ACHN (cell line): ENCODE measurements at regions not wholly inside any gene's neighbourhood (a gene's known extent, or its start where the extent isn't known, plus 50 kb on each side); places are given as distances from the start of the nearest gene placed in this dataset.

Experiments used
- DNase-seq: peaks from one replicate; pipeline ENCODE4 v3.0.0-alpha.2; 2015
- in situ Hi-C: cut with HindIII; loops from 2 replicates; pipeline ENCODE4 v1.10.0; 2017; ENCODE audit warnings: low sequenced_read_pairs, low pct_ligation_motif_present, low pct_unique_long_range_greater_than_20kb

- in situ Hi-C loops, result no loop called here
- no peak for DNase-seq
These were observed 75.0 kb upstream of the EXOC2 start for GRCh38 chr6:767755-768512.

- in situ Hi-C loops, result no loop called here
- DNase-seq, result no peak
These were observed 73.7 kb upstream of the EXOC2 start for GRCh38 chr6:766625-767024.

- in situ Hi-C loops, result no loop called here
- no peak for DNase-seq
These were observed 69.1 kb upstream of the EXOC2 start for GRCh38 chr6:761997-762396.

- in situ Hi-C loops, result no loop called here
- DNase-seq, result no peak
These were observed 68.3 kb upstream of the EXOC2 start for GRCh38 chr6:760982-761955.

GRCh38 chr6:759729-760128 lies 66.8 kb upstream of the EXOC2 start:
- in situ Hi-C loops, result no loop called here
- no peak for DNase-seq

GRCh38 chr6:756224-756623 lies 63.3 kb upstream of the EXOC2 start:
- in situ Hi-C loops, result no loop called here
- no peak for DNase-seq

GRCh38 chr6:754202-754601 lies 61.3 kb upstream of the EXOC2 start:
- in situ Hi-C loops, result no loop called here
- DNase-seq, result no peak

GRCh38 chr6:753486-753885 lies 60.5 kb upstream of the EXOC2 start:
- in situ Hi-C loops, result no loop called here
- peak; percentile 17 for DNase-seq

- in situ Hi-C loops, result no loop called here
- DNase-seq, result no peak
These were observed 59.5 kb upstream of the EXOC2 start for GRCh38 chr6:752438-752837.

GRCh38 chr6:751765-752164 lies 58.8 kb upstream of the EXOC2 start:
- no peak for DNase-seq
- in situ Hi-C loops, result no loop called here

- in situ Hi-C loops, result no loop called here
- no peak for DNase-seq
These were observed 55.0 kb upstream of the EXOC2 start for GRCh38 chr6:747921-748320.

GRCh38 chr6:747028-747427 lies 54.1 kb upstream of the EXOC2 start:
- in situ Hi-C loops, result no loop called here

GRCh38 chr6:744666-745353 lies 51.9 kb upstream of the EXOC2 start:
- in situ Hi-C loops, result no loop called here
- DNase-seq, result no peak

More at GRCh38 chr6:747028-747427, 54.1 kb upstream of the EXOC2 start:
- DNase-seq, result no peak

- in situ Hi-C loops, result no loop called here
- no peak for DNase-seq
These were observed 50.6 kb upstream of the EXOC2 start for GRCh38 chr6:743320-744096.
